NT2/D1 (cell line): ENCODE measurements at regions not wholly inside any gene's neighbourhood (a gene's known extent, or its start where the extent isn't known, plus 50 kb on each side); places are given as distances from the start of the nearest gene placed in this dataset.

Experiments used
- SUZ12 ChIP-seq: IDR thresholded peaks from 2 replicates; pipeline ENCODE4 v1.6.1; 2011; ENCODE audit not compliant: insufficient read length, insufficient read depth; ENCODE audit errors: extremely low read depth
- YY1 ChIP-seq: IDR thresholded peaks from 2 replicates; pipeline ENCODE4 v1.6.1; 2011; ENCODE audit not compliant: insufficient read length, insufficient read depth
- ZNF274 ChIP-seq: IDR thresholded peaks from 2 replicates; pipeline ENCODE4 v1.6.1; 2011; ENCODE audit warnings: mild to moderate bottlenecking, low read depth, low read length

- TF ChIP-seq ZNF274 (no peak), YY1 (no peak), SUZ12 (no peak)
Measured at GRCh38 chr12:69030321-69030720, 97.3 kb upstream of the CPM start.
